Osteoblast (primary cell): ENCODE measurements at regions not wholly inside any gene's neighbourhood (a gene's known extent, or its start where the extent isn't known, plus 50 kb on each side); places are given as distances from the start of the nearest gene placed in this dataset.

ENCODE experiments used
- DNase-seq: peaks from one replicate; pipeline ENCODE4 v3.0.0; 2011; ENCODE audit warnings: low spot score, mixed read lengths; ENCODE audit not compliant: insufficient read length; ENCODE audit errors: missing footprints
- H2AFZ ChIP-seq: 2 replicates; pipeline ENCODE4 v1.6.0; 2011; ENCODE audit warnings: mild to moderate bottlenecking, low read length
- H3K27ac ChIP-seq: 2 replicates; pipeline ENCODE4 v1.5.1; 2011; ENCODE audit warnings: mild to moderate bottlenecking, low read depth, low read length, moderate library complexity
- H3K27me3 ChIP-seq: 2 replicates; pipeline ENCODE4 v1.6.0; 2012; ENCODE audit warnings: mild to moderate bottlenecking, control low read depth, inconsistent platforms, low read length, moderate library complexity; ENCODE audit not compliant: insufficient read depth
- H3K36me3 ChIP-seq: 2 replicates; pipeline ENCODE4 v1.5.1; 2011; ENCODE audit warnings: mild to moderate bottlenecking, low read length, control low read depth, moderate library complexity; ENCODE audit not compliant: insufficient read depth
- H3K4me1 ChIP-seq: 2 replicates; pipeline ENCODE4 v1.5.1; 2011; ENCODE audit warnings: mild to moderate bottlenecking, low read length, control low read depth, moderate library complexity; ENCODE audit not compliant: insufficient read depth
- H3K4me2 ChIP-seq: 2 replicates; pipeline ENCODE4 v1.6.0; 2011; ENCODE audit warnings: mild to moderate bottlenecking, low read length; ENCODE audit not compliant: insufficient read depth
- H3K4me3 ChIP-seq: fragments of 200-600 bp; sonication (generic); 3 replicates; pipeline ENCODE4 v1.5.1; 2012; ENCODE audit warnings: mild to moderate bottlenecking, low read length, inconsistent platforms; ENCODE audit not compliant: insufficient read depth
- H3K79me2 ChIP-seq: 2 replicates; pipeline ENCODE4 v1.6.0; 2012; ENCODE audit warnings: mild to moderate bottlenecking, low read length, control low read depth, inconsistent platforms; ENCODE audit not compliant: insufficient read depth
- H3K9me3 ChIP-seq: 2 replicates; pipeline ENCODE4 v1.5.1; 2011; ENCODE audit warnings: low read depth, low read length, control low read depth
- H4K20me1 ChIP-seq: 2 replicates; pipeline ENCODE4 v1.6.0; 2012; ENCODE audit warnings: mild to moderate bottlenecking, low read length, control low read depth; ENCODE audit not compliant: insufficient read depth
- TF ChIP-seq, protein P1 (sequence below): IDR thresholded peaks from 2 replicates; pipeline ENCODE4 v1.5.1; 2011; ENCODE audit warnings: mild to moderate bottlenecking, low read depth, low read length, moderate library complexity; ENCODE audit errors: extremely low read depth

DNA sequence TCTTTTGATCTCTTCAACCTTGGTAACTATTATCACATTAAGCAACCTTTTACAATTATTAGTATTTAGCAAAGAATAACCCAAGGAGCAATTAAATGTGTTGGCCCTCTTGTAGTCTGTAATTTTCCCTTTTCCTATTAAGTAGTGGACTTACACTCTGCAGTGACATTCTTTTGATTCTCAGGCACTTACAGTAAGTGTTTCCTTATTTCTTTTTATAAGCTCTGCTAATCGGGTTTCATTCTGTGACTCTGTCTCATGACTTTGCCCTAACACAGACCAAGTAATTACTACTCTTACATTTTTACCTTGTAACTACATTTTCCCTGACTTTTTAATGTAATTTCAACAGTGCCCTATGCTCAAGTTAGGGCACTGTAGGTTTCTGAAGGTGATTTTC is 104.0 kb upstream of the EPHA7 start:
- Histone ChIP-seq H2AFZ (no peak overlapping the region), H3K79me2 (no peaks in the 10 kb centered on the region)
- TF ChIP-seq, protein P1, sequence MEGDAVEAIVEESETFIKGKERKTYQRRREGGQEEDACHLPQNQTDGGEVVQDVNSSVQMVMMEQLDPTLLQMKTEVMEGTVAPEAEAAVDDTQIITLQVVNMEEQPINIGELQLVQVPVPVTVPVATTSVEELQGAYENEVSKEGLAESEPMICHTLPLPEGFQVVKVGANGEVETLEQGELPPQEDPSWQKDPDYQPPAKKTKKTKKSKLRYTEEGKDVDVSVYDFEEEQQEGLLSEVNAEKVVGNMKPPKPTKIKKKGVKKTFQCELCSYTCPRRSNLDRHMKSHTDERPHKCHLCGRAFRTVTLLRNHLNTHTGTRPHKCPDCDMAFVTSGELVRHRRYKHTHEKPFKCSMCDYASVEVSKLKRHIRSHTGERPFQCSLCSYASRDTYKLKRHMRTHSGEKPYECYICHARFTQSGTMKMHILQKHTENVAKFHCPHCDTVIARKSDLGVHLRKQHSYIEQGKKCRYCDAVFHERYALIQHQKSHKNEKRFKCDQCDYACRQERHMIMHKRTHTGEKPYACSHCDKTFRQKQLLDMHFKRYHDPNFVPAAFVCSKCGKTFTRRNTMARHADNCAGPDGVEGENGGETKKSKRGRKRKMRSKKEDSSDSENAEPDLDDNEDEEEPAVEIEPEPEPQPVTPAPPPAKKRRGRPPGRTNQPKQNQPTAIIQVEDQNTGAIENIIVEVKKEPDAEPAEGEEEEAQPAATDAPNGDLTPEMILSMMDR = no peak

DNA sequence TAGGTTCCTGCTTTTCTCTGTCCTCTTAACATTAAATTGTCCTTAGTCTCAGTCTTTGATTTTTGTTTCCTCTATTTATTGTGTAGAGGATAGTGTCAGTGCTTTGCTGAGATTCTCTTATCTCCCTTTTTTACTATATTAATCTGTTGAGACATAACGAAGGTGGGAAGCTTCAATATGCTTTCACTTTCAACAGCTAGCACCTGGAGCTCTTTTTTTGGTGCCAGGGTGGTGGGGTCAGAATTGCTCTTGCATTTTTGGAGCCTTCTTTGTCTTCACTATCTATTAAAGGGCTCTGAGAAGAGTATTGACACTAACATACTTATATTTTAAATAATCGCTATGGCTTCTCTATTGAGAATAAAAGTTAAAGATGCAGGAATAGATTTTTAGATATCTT is 97.1 kb upstream of the EPHA7 start:
- no peaks in the 10 kb centered on the region for H3K27me3 ChIP-seq
- DNase-seq = no peak
- no peak overlapping the region for H3K27ac ChIP-seq
- H2AFZ ChIP-seq = no peak overlapping the region
- no peaks in the 10 kb centered on the region for H3K4me1 ChIP-seq
- H3K4me2 ChIP-seq = no peak overlapping the region
- no peak overlapping the region for H3K4me3 ChIP-seq
- H3K9me3 ChIP-seq = peaks cover 3% of the 10 kb centered on the region
- H4K20me1 ChIP-seq = no peaks in the 10 kb centered on the region
- no peaks in the 10 kb centered on the region for H3K36me3 ChIP-seq
- no peaks in the 10 kb centered on the region for H3K79me2 ChIP-seq
- TF ChIP-seq, protein P1 = no peak

More for the DNA sequence above, 104.0 kb upstream of the EPHA7 start:
- Histone ChIP-seq H3K4me3 (no peak overlapping the region), H3K27me3 (no peaks in the 10 kb centered on the region), H3K36me3 (no peaks in the 10 kb centered on the region), H3K4me2 (no peak overlapping the region), H3K27ac (no peak overlapping the region), H3K4me1 (no peaks in the 10 kb centered on the region), H4K20me1 (no peaks in the 10 kb centered on the region), H3K9me3 (peaks cover 2% of the 10 kb centered on the region)
- DNase-seq = no peak

DNA sequence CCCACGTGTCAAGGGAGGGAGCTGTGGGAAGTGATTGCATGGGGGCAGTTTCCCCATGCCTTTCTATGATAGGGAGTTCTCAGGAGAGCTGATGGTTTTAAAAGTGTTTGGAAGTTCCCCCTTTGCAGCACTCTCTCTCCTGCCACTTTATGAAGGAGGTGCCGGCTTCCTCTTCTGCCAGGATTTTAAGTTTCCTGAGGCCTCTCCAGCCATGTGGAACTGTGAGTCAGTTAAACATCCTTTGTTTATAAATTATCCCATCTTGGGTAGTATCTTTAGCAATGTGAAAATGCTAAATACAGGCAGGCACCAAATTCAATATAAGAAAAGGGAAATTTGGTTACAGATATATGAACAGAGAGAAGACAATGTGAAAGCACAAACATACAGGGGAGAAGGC is 96.4 kb upstream of the EPHA7 start:
- peaks cover 3% of the 10 kb centered on the region for H3K9me3 ChIP-seq
- DNase-seq = no peak
- H3K4me3 ChIP-seq = no peak overlapping the region
- no peaks in the 10 kb centered on the region for H4K20me1 ChIP-seq
- no peaks in the 10 kb centered on the region for H3K36me3 ChIP-seq
- H2AFZ ChIP-seq = no peak overlapping the region
- H3K4me1 ChIP-seq = no peaks in the 10 kb centered on the region
- H3K79me2 ChIP-seq = no peaks in the 10 kb centered on the region
- H3K27me3 ChIP-seq = no peaks in the 10 kb centered on the region
- no peak overlapping the region for H3K4me2 ChIP-seq
- no peak overlapping the region for H3K27ac ChIP-seq
- TF ChIP-seq, protein P1 = no peak

DNA sequence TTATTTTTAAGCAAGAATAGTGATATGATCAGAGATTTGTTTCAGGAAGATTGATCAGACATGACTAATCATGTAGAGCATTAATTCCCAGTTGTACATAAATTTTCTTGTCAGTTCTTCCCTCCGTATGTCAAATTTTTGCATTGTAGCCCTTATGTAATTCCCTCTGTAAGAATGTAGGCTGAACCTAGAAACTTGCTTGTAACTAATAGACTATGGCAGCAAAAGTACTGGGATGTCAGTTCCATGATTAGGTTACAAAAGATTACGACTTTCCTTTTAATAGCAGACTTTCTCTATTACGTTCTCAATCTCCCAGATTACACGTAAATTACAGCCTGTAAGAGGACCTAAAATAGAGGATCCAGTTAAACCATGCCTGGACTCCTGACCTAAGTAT is 79.4 kb upstream of the EPHA7 start:
- no peak overlapping the region for H3K4me2 ChIP-seq
- no peaks in the 10 kb centered on the region for H4K20me1 ChIP-seq
- H3K4me1 ChIP-seq = no peaks in the 10 kb centered on the region
- no peaks in the 10 kb centered on the region for H3K79me2 ChIP-seq
- no peak for DNase-seq
- H3K36me3 ChIP-seq = no peaks in the 10 kb centered on the region
- H3K4me3 ChIP-seq = no peak overlapping the region
- no peak overlapping the region for H3K27ac ChIP-seq
- no peaks in the 10 kb centered on the region for H3K27me3 ChIP-seq
- TF ChIP-seq, protein P1 = no peak
- H3K9me3 ChIP-seq = no peaks in the 10 kb centered on the region
- H2AFZ ChIP-seq = no peak overlapping the region
